Astrocyte of the cerebellum (primary cell): ENCODE measurements at regions not wholly inside any gene's neighbourhood (a gene's known extent, or its start where the extent isn't known, plus 50 kb on each side); places are given as distances from the start of the nearest gene placed in this dataset.
"Not testable (repeated sequence)": the region's sequence is repeated elsewhere in the genome, so short reads cannot be mapped to it uniquely, and the experiment has no call there.

Experiments used
- DNase-seq: peaks from one replicate; pipeline ENCODE4 v3.0.0-alpha.2; 2011; ENCODE audit warnings: low read depth
- H3K4me3 ChIP-seq: 2 replicates; pipeline ENCODE4 v1.5.1; 2011; ENCODE audit warnings: mild to moderate bottlenecking, low read depth, low read length, moderate library complexity
- CTCF ChIP-seq: IDR thresholded peaks from 2 replicates; pipeline ENCODE4 v1.5.1; 2012; ENCODE audit warnings: low read length, low read depth, moderate library complexity, mild to moderate bottlenecking; ENCODE audit errors: missing control alignments
- in situ Hi-C: cut with HindIII; loops from 2 replicates; pipeline ENCODE4 v1.10.0; 2017; ENCODE audit warnings: low sequenced_read_pairs

GRCh38 chr3:127495821-127496655 lies 94.5 kb downstream of the TPRA1 start:
- TF ChIP-seq CTCF: no peak
- in situ Hi-C loops: no loop called here
- no peak overlapping the region for H3K4me3 ChIP-seq
- DNase-seq: no peak

- DNase-seq: no peak
- H3K4me3 ChIP-seq: no peak overlapping the region
- in situ Hi-C loops: no loop called here
- no peak for TF ChIP-seq CTCF
Measured at GRCh38 chr3:127493924-127494646, 96.4 kb downstream of the TPRA1 start.

GRCh38 chr3:127492426-127492825 lies 98.1 kb downstream of the TPRA1 start:
- no peak for DNase-seq
- H3K4me3 ChIP-seq: no peak overlapping the region
- in situ Hi-C loops: no loop called here
- TF ChIP-seq CTCF: no peak

GRCh38 chr3:127491909-127492308 lies 98.6 kb downstream of the TPRA1 start:
- in situ Hi-C loops: no loop called here
- no peak overlapping the region for H3K4me3 ChIP-seq
- TF ChIP-seq CTCF: no peak
- DNase-seq: no peak

GRCh38 chr3:127491323-127491722 lies 99.2 kb downstream of the TPRA1 start:
- in situ Hi-C loops: no loop called here
- no peak for DNase-seq
- TF ChIP-seq CTCF: no peak
- H3K4me3 ChIP-seq: no peak overlapping the region

GRCh38 chr3:127491024-127491305 lies 99.6 kb downstream of the TPRA1 start:
- H3K4me3 ChIP-seq, DNase-seq, in situ Hi-C loops: not testable (repeated sequence)
